Glomerular visceral epithelial cell (primary cell): ENCODE measurements at regions not wholly inside any gene's neighbourhood (a gene's known extent, or its start where the extent isn't known, plus 50 kb on each side); places are given as distances from the start of the nearest gene placed in this dataset.
A peak's percentile ranks its signal among the peaks of the same experiment; 100 is the strongest.
"Not testable (repeated sequence)": the region's sequence is repeated elsewhere in the genome, so short reads cannot be mapped to it uniquely, and the experiment has no call there.

Experiments
- DNase-seq: peaks from one replicate; pipeline ENCODE4 v3.0.0-alpha.2; 2016; ENCODE audit errors: extremely low spot score

DNA sequence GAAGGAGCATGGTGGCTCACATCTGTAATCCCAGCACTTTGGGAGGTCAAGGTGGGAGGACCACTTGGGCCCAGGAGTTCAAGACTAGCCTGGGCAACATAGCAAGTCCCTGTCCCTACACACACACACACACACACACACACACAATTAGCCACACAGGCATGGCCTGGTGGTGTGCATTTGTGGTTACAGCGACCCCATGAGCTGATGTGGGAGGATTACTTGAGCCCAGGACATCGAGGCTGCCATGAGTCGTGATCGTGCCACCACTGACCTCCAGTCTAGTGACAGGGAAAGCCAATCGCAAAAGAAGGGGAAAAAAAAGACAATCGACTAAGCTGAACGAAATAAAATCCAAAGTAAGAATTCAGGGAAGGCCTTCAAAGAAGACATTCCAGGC is 67.9 kb downstream of the TBX3 start:
- DNase-seq, result no peak

DNA sequence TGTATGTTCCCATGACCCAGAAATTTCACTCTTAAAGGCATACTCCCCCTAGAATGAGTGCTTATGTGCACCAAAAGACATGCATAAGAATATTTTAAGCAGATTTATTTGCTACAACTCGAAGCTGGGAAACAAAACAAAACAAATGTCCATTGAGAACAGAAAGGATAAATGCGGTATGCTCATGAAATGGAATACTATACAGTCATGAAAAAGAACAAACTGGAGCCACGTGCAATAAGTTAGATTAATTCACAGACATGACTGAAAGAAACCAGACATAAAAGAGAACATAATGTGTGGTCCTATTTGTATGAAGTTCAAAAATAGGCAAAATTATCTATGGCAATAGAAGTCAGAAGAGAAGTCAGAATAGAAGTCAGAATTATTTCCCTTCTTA is 69.9 kb downstream of the TBX3 start:
- DNase-seq, result no peak

DNA sequence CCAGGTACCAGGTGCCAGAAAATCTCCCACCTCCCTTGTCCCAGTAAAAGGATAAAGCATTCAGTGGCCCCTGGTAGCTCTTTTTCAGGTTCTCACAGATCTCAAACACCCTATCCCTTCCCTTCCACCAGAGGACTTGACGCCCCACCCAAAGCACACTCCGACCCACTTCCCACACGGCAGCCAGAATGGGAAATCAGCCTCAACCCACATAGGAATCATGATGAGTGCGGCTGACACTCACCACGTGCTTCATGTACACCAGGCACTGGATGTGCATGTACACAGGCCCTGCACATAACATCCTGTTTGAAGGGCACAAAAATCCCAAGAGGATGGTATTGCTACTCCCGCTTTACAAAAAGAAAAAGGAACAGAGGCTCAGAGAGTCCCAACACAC is 71.9 kb downstream of the TBX3 start:
- no peak for DNase-seq

DNA sequence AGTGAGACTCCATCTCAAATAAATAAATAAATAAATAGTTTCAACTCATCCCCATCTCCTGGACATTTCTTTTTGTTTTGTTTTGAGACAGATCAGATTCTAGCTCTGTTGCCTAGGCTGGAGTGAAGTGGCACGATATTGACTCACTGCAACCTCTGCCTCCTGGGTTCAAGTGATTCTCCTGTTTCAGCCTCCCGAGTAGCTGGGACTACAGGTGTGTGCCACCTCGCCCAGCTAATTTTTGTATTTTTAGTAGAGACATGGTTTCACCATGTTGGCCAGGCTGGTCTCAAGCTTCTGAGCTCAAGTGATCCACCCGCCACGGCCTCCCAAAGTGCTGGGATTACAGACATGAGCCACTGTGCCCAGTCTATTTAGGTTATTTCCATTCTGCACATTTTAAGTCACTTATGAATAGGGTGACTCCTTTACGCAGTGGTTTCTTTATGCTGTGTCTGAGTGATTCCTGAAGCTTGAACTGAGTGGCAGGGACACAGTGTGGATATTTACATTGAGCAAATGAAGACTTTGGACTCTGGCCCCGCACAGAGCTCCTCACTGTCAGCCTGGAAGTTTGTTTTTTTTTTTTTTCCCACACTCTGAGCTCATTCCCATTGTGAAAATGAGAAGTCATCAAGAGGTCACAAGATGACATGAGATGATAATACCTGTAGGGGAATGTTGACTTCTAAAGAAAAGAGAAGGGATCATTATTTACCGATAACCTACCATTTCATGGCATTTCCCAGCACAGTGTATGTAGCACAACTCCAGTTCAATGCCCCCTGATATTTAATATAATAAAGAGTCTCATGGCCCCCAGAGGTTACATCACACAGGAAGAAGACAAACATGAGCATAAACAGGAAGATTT is 72.6 kb downstream of the TBX3 start:
- no peak for DNase-seq

DNA sequence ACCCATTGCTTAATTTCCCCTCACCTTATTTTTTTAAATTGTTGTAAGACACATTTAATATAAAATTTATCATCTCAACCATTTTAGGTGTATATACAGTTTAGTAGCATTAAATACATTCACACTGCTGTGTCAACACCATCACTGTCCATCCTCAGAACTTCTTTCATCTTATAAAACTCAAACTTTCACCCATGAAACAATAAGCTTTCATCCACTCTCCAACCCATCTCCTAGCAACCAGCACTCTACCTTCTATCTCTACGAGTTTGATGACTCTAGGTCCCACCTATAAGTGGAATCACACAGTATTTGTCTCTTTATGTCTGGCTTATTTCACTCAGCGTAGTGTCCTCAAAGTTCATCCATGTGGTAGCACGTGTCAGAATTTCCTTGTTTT is 75.5 kb downstream of the TBX3 start:
- no peak for DNase-seq

DNA sequence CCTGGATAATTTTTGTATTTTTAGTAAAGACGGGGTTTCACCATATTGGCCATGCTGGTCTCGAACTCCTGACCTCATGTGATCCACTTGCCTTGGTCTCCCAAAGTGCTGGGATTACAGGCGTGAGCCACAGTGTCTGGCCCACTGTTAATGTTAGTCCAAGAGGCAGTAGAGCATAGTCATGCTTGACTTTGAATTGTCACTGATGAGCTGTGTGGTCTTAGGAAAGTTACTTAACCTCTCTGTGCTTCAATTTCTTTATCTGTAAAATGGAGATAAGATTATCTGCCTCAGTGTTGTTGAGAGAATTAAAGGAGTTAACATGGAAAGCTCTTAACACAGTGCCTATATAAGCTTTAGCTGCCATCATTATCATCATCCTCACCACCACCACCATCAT is 78.1 kb downstream of the TBX3 start:
- no peak for DNase-seq

DNA sequence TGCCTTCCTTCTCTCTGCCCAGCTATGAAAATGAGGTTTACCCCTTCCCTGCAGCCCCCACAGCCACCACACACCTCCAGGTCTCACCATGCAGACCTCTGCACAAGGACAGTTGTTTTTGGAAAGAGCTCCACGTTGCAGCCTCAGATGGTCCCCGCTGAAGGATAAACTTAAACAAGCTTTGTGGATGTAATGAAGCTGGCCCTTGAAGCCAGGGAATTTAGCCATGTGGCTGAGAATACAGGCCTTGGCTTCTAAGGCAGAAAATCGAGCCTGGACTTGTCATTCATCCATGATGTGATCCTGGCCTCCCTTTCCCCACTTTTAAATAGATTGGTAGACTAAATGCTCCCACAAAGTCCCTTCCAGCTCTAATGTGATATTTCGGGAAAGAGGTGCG is 79.4 kb downstream of the TBX3 start:
- DNase-seq, result no peak

DNA sequence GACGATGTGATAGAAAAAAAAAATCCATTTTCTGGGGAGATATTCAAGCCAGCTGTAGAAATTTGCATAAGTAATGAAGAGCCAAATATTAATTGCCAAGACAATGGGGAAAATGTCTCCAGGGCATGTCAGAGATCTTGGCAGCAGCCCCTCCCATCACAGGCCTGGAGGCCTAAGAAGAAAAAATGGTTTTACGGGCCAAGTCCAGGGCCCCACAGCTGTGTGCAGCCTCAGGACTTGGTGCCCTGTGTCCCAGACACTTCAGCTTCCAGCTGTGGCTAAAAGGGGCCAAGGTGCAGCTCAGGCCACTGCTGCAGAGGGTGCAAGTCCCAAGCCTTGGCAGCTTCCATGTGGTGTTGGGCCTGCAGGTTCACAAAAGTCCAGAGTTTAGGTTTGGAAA is 83.4 kb downstream of the TBX3 start:
- DNase-seq, result not testable (repeated sequence)

DNA sequence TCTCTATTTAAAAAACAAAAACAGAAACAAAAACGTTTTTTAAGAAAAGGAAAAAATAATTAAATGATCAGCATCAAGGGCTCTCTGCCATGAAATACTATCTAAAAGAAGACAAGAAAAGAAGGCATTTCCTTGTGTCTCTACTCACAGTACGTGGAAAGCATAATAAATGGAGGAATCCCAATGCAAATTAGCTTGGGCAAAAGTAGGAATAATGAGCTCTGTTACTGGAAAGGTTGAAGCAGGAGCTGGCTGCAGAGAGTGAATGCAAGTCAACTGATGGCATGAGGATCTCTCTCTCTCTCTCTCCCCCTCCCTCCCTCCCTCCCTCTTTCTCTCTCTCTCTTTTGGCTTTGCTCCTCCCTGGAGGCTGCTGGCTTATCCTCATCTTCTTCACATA is 85.9 kb downstream of the TBX3 start:
- no peak for DNase-seq

DNA sequence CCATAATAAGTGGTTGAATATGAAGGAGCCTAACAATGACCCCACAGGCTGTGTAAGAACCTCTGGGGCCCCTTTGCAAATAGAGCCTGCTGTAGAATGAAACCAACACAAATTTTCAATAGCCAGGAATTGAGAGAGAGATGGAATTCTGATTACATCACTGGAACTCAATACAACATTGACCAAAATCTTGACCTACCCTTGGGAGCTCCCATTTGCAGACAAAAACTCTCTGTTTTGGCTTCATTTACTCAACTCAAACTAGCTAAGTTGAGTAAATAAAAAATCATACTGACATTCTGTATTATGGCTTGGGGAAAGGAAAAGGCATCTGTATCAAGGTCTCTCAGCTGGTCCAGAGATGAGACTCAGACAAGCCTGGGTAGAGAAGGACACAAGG is 91.0 kb downstream of the TBX3 start:
- no peak for DNase-seq

DNA sequence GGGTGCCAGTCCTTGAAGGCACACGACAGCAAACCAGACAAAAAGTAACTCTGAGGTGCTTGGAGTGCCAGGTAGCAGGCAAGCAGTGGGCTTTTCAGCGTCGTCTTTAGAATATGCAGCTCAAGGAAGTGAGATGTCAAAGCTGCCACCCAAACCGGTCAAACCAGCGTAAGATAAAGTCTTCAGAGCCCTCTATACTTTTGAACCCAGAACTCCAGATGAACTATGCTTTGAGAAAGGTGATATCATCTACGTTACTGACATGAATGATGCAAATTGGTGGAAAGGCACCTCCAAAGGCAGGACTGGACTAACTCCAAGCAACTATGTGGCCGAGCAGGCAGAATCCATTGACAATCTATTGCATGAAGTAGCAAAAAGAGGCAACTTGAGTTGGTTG is 95.9 kb downstream of the TBX3 start:
- DNase-seq, result no peak

DNA sequence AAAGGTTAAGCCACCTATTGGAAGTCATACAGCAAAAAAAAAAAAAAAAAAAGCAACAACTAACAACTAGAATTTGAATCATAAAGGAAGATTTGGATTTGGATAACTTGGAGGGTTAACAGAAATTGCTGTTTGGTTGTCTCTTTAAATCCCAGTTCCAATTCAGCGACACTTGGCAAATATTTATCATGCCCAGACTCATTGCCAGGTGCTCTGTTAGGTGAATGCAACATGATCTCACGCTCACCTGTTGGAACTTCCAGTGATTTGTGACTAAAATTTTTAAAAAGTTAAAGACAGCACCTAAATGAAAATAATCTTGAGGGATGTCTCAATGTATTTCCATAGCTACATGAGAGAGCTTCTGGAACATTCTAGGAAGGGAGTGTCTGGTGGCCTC is 103.7 kb downstream of the TBX3 start:
- DNase-seq, result no peak

DNA sequence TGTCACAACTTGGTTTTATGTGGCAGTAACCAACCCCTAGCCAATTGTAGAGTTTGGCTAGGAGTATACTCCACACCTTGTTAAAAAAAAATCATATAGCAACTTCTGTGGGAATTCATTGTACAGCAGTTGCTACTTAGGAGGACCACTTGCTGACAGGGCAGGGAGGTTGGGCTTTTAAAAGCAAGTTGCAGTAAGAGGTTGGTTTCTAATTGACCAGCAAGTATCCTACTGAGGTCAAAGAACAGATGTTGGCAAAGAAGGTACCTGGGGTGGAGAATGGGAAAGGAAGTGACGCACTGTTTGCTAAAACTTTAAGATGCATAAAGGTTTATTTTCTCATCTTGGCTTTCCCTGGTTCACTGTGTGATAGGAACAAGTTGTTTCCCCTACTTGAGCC is 104.6 kb downstream of the TBX3 start:
- no peak for DNase-seq

DNA sequence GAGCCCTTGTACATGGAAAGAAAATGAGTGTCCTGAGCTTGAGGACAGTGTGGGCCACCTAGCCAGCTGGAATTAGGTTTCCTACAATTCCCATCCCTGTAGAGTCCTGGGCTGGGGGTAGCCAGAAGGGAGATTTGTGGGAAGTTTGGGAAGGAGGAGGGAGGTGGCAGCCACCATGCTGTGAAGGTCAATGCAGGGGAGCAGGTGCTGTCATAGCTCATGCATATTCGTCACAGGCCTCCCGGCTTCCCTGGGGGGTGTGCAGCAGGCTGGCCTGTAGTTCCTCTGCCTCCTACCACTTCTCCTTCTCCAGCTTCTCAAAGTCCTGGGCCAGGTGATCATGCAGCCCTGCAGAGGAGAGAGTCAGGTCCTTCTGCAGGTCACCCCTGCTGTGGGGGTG is 121.3 kb downstream of the TBX3 start:
- DNase-seq, result no peak

DNA sequence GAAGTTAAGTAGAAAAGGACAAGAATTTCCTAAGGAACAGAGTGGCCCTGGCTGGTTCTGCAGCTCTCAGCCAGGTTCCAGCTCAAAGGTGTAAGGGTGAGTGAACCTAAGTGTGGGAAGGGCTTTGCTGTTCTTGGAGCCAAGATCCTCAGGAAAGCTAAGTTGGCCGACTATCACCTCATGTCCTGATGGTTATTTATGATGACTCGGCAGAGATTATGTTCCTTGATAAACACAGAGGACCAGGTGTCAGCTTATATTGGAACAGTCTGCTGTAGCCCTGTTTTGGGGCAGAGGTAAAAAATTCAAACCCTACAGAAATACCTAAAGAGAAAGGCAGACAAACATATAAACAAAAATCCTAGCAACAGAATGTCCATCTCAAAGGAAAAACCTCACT is 128.5 kb downstream of the TBX3 start:
- no peak for DNase-seq

DNA sequence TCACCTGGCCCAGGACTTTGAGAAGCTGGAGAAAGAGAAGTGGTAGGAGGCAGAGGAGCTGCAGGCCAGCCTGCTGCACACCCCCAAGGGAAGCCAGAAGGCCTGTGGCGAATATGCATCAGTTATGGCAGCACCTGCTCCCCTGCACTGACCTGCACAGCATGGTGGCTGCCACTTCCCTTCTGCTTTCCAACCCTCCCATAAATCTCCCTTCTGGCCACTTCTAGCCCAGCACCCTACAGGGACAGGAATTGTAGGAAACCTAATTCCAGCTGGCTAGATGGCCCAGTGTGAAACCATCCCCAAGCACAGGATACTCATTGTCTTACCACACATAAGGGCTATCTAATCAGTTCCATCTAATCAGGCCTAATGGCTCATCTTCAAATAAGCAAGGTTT is 136.3 kb downstream of the TBX3 start:
- no peak for DNase-seq

DNA sequence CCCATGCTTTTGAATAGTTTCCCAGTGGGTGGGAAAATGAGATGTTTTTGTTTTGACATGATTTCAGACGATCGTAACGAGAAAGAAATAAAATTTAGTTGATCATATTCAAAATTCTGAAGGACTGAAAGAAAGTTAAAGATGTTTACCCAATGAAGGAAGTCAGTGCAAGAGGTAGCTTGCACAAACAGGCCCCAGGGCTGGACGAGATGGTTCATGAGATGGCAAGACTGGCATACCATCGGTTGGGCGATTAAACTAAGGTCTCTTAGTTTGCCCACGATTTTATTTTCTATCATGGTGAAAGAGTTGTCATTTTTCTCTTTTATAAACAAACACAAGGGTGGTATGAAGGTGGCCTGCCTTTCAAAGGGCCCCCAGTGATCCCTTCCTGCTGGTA is 124.5 kb upstream of the TBX5 start:
- no peak for DNase-seq

DNA sequence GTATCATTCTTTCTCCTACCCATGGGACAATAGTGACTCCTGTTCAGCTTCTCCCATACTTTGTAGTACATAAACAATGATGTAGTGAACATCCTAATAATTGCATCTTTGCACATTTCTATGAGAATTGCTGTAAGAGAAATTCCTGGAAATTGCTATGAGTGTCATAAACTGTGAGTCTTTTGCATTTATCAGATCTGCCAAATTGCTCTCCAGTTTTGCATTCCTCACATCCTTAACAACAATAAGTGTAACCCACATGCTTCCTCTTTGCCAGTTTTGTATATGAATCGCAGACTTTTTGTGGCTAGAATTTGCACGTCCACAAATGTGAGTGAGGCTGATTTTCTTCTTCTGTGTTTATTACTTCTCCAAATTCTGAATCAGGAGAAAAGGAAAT is 124.0 kb upstream of the TBX5 start:
- DNase-seq, result no peak

DNA sequence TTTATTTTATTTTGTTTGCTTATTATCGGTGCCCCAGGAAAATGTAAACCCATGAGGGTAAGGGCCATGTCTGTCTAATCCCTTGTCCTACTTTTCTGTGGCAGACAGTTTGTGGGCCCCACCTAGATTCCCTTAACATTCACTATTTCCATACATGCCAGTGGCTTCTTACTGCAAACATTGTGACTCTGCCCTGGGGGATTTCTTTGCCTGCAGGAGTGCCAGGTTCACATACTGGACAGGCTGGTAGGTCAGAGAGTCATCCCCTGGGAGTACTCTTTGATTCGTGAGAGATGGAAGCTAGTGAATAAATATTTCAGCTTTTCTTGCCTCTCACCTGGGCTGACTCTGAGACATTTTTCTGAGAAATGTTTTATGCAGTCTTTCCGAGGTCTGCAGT is 122.8 kb upstream of the TBX5 start:
- no peak for DNase-seq

DNA sequence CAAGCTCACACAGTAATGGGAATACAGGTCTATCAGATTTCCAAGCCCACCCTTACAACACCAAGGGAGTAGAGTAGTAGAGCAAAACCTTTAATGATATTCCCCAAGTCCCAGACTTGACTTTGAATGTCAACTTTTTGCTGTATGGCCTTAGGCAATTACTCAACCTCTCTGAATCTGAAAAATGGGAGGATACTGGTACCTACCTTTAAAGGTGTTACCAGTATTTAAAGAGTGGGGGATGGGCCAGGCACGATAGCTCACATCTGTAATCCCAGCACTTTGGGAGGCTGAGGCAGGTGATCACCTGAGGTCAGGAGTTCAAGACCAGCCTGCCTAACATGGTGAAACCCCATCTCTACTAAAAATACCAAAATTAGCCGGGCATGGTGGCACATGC is 115.2 kb upstream of the TBX5 start:
- not testable (repeated sequence) for DNase-seq

DNA sequence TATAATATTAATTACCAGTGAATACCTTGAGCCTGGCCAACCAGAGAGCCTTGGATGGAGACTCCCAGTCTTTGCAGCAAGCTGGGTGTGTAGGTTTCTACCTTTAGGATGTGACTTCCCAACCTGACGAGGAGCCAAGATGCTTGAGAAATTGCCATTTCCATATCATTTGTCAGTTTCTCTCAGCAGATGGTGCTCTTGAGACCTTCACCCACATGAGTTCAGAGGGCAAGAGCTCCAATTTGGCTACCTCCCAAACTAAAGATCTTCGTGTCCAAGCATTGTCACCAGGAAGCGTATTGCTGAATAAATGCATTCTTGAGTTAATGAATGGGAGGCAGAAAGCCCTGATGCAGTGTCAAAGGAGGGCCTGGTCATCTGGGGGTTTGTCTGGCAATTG is 106.4 kb upstream of the TBX5 start:
- DNase-seq, result no peak

DNA sequence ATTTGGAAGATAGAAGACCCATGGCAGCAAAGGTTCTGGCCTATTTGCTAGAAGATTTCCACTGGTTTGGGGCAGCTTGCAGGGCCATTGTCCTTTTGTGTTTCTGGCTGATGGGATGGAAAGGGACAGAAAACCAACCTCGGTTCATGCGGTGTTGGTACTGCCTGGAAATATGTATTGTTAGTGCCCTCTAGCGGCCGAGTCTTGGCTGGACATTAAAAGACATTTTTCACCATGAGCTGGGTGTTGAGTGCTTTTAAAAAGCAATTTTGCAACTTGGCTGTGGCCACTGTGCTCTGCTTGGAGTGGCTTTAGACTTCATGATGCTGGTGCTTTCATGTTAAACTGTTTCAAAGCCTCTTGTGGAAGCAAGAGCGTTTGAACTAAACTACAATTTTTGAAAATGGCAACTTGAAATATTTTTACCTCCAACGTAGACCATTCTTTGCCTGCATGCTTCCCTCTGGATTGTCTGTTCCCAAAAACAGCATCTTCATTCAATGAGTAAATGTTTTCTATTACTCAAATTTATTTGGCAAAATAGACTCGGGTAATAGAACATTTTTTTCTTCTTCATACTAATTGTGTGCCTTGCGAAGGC is 102.7 kb upstream of the TBX5 start:
- DNase-seq, result peak; percentile 17

DNA sequence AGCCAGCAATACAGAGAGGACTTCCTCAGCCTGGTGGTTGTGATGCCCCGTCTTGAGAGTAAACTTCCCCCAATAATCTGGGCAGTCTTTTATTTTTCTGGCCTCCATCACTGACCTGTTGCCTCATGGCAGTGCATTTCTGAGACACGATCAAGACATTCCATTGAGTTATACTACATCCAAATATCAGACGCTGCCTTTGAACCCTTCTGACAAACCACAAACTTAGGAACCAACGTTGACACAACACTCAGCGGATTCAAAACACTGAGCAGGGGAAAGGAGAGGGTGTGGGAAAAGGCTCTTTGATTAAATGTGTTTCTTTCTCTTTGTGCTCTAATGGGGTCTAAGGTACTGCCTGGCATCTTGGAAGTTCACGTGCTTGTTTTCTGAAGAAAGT is 100.7 kb upstream of the TBX5 start:
- no peak for DNase-seq

DNA sequence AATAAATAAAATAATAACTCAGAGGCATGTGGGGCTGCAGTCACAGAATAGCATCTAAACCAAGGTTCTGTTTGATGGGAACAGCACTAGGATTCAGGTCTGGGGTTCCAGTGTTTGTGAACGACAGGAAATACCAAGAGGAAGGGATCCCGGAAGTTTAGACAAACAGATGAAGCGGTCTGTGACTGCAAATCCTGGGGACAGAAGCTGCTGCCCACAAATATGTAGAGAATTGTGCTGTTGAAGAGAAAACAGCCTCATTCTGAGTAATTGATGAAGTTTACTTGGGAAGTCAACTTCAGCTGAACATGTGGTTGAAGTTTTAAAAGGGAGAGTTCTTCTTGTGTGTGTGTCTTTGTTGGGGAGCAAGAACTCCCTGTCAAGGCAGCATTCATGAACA is 98.4 kb upstream of the TBX5 start:
- no peak for DNase-seq
